Testis (tissue), 2 donors: ENCODE measurements at regions not wholly inside any gene's neighbourhood (a gene's known extent, or its start where the extent isn't known, plus 50 kb on each side); places are given as distances from the start of the nearest gene placed in this dataset.

Experiments
- CTCF ChIP-seq, 3 experiments: fragments of 450-650 bp in 2 of 3; fragments of 200-600 bp in 1 of 3; sonication (generic) in 1 of 3; IDR thresholded peaks; one replicate each; pipeline ENCODE4 v1.5.1; 2016 to 2019; ENCODE audit warnings: antibody characterized with exemption in 3 of 3, mild to moderate bottlenecking in 2 of 3, moderate library complexity in 1 of 3
- POLR2A ChIP-seq: fragments of 450-650 bp; IDR thresholded peaks from one replicate; pipeline ENCODE4 v1.6.1; 2017; ENCODE audit warnings: antibody characterized with exemption, mild to moderate bottlenecking, moderate library complexity

DNA sequence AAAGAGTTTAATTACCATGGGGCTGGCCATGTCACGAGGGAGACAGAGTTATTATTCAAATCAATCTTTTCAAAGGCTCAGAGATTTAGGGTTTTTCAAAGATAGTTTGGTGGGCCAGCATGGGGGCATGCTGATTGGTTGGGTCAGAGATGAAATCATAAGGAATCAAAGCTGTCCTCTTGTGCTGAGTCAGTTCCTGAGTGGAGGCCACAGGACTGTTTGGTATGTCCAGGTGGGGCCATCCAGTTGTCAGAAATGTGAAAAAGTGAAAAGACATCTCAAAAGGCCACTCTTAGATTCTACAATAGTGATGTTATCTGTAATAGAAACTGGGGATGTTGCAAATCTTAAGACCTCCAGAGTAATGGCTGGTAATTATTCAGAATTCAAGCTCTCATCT, 288.6 kb downstream of the EN1 start:
- TF ChIP-seq CTCF (IDR thresholded peaks at IDR 0.05) (no peak), POLR2A (no peak)
